GM12892 (cell line): ENCODE measurements at regions not wholly inside any gene's neighbourhood (a gene's known extent, or its start where the extent isn't known, plus 50 kb on each side); places are given as distances from the start of the nearest gene placed in this dataset.

Source experiments
- POLR2A ChIP-seq: IDR thresholded peaks from 2 replicates; pipeline ENCODE4 v1.6.1; 2011; ENCODE audit warnings: low read depth, low read length, control low read depth
- TAF1 ChIP-seq: IDR thresholded peaks from 2 replicates; pipeline ENCODE4 v1.6.1; 2011; ENCODE audit warnings: low read depth, mild to moderate bottlenecking, control low read depth, low read length, borderline replicate concordance

- TF ChIP-seq POLR2A (no peak), TAF1 (no peak)
Measured at GRCh38 chr11:115605871-115606497, 101.8 kb upstream of the CADM1 start.
